ENCODE measurements at regions not wholly inside any gene's neighbourhood (a gene's known extent, or its start where the extent isn't known, plus 50 kb on each side); places are given as distances from the start of the nearest gene placed in this dataset.

DNA sequence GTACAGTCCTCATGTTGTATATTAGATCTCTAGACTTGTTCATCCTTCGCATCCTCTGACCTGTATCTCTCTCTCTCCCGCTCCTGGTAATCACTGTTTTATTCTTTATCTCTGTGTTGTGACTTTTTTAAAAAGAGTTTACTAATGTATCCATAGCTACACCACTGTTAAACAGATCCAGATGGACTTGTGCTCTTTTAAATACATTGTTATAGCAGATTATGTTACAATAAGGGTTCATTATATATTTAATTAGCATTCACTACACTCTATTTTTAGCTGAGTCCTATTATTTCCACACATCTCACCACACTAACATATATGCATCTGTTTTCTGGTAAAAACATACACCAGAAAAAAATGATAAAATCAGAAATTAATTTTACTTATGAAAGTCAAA is 90.5 kb downstream of the RBM43 start:
- intact Hi-C loops (cut with DNase I; ENCODE audit: low total_unique reads) = no loop called here
- Histone ChIP-seq H3K27ac (no peak overlapping the region), H3K27me3 (no peaks in the 10 kb centered on the region), H3K9me3 (no peaks in the 10 kb centered on the region), H3K4me3 (no peak overlapping the region), H3K4me1 (no peaks in the 10 kb centered on the region), H3K36me3 (no peaks in the 10 kb centered on the region)
- DNase-seq = no peak
- TF ChIP-seq, protein P1, sequence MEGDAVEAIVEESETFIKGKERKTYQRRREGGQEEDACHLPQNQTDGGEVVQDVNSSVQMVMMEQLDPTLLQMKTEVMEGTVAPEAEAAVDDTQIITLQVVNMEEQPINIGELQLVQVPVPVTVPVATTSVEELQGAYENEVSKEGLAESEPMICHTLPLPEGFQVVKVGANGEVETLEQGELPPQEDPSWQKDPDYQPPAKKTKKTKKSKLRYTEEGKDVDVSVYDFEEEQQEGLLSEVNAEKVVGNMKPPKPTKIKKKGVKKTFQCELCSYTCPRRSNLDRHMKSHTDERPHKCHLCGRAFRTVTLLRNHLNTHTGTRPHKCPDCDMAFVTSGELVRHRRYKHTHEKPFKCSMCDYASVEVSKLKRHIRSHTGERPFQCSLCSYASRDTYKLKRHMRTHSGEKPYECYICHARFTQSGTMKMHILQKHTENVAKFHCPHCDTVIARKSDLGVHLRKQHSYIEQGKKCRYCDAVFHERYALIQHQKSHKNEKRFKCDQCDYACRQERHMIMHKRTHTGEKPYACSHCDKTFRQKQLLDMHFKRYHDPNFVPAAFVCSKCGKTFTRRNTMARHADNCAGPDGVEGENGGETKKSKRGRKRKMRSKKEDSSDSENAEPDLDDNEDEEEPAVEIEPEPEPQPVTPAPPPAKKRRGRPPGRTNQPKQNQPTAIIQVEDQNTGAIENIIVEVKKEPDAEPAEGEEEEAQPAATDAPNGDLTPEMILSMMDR (IDR thresholded peaks at IDR 0.05) = no peak
- TF ChIP-seq POLR2A (IDR thresholded peaks at IDR 0.05) = no peak

DNA sequence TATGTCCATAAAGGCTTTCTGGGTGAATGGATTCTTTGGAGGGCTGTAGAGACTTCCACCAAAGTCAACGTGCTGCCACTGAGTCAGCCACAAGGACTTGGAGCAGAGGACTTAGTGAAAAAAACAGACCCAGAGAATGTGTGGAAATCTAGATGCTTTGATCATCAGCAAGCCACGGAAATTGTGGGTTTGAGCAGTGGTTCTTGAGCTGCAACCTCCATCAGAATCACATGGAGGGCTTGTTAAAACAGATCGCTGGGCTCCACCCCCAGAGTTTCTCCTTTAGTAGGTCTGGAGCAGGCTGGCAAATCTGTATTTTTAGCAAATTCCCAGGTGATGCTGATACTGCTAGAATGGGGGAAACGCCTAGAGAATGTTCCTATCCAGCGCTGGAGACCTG is 95.3 kb downstream of the RBM43 start:
- Histone ChIP-seq H3K36me3 (no peaks in the 10 kb centered on the region), H3K4me1 (no peaks in the 10 kb centered on the region), H3K9me3 (no peaks in the 10 kb centered on the region), H3K27ac (no peak overlapping the region), H3K27me3 (no peaks in the 10 kb centered on the region), H3K4me3 (no peak overlapping the region)
- no peak for TF ChIP-seq POLR2A (IDR thresholded peaks at IDR 0.05)
- TF ChIP-seq, protein P1 (IDR thresholded peaks at IDR 0.05) = no peak
- intact Hi-C loops (cut with DNase I; ENCODE audit: low total_unique reads) = no loop called here
- no peak for DNase-seq

DNA sequence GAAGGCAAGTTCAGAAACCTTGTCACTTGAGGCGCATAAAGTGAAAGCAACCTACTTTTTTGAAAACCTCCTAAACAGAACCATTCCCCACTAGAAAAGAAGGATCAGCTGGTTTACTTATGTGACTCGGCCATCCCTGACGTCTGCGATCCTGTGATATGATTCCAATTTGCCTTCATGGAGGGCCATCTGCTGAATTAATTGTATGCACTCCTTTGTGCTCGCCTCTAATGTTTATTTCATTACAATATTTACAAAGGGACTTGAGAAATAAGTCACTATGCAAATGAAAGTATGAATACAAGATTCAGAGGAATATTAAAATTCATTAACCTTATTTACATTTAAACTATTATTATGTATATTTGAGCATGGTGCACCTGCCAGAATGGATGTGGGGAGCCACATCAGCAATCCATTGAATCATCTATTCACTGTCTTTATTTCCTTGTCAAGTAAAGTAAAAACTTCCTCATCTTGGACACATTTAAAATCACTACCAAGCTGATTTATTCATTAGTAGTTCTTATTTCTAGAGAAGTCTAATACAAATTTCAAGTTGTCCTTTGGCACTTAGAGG is 96.5 kb downstream of the RBM43 start:
- DNase-seq = no peak
- Histone ChIP-seq H3K4me3 (no peak overlapping the region), H3K36me3 (no peaks in the 10 kb centered on the region), H3K4me1 (no peaks in the 10 kb centered on the region), H3K9me3 (no peaks in the 10 kb centered on the region), H3K27me3 (no peaks in the 10 kb centered on the region), H3K27ac (no peak overlapping the region)
- intact Hi-C loops (cut with DNase I; ENCODE audit: low total_unique reads) = no loop called here
- TF ChIP-seq POLR2A (IDR thresholded peaks at IDR 0.05) = no peak
- TF ChIP-seq, protein P1 (IDR thresholded peaks at IDR 0.05) = no peak

DNA sequence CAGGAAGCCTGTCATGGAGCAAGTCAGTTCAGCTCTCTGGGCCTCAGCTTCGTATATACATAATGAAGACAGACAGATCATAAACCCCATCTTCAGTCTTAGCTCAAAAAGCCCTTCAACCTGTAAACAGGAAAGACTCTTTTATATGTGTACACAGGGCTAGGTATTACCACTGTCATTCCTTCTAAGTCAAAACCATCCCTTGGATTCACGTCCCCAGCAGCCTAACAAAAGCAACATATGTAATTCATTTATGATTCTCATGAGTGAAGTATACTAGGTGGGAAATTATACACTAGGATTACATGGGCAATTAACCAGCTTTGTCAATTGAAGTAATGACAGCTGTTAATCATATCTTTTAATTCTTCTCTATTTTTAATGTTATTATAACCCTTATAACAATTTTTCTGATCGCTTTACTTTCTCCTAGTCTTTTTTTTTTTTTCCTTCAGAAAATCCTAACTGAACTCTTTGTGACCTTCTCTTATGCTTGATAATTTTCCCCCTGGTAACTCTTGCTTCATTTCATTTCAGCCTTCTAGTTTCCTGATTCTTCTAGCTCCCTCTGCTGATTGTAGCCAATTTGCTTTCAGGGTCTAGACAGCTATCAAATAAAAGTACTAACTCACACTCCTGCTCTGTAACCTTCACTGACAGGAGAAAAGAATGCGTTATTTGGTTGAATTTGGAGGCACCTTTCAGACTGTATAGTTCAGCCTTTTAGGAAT is 99.7 kb downstream of the RBM43 start:
- H3K36me3 ChIP-seq = no peaks in the 10 kb centered on the region
- no peaks in the 10 kb centered on the region for H3K27me3 ChIP-seq
- no peak for DNase-seq
- TF ChIP-seq, protein P1 (IDR thresholded peaks at IDR 0.05) = no peak
- no peak for TF ChIP-seq POLR2A (IDR thresholded peaks at IDR 0.05)
- intact Hi-C loops (cut with DNase I; ENCODE audit: low total_unique reads) = no loop called here
- no peaks in the 10 kb centered on the region for H3K9me3 ChIP-seq
- no peaks in the 10 kb centered on the region for H3K4me1 ChIP-seq
- H3K27ac ChIP-seq = no peak overlapping the region
- no peak overlapping the region for H3K4me3 ChIP-seq

DNA sequence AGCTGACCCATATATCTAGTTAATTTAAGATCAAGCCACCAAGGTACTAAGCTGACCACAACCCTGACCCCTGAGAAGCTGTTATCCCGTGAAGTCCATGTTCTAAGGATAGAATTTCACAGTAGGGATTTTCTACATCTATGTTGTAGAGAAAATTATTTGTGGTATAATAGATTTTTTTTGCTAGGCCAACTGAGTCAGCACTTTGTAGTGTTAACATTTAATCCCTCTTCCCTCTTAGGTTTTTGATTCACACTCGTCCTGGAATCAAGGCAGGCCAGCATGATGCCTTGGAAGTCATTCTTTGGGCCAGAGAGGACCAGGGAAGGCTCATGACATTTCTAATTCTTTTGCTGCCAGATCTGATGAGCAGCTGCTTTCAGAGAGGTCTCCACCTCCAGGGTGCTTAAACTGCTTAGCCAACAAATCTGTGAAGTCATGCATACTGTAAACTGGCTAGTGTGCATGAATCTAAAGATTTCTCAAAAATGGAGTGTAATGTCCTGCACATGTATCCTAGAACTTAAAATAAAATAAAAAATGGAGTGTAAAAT is 102.5 kb downstream of the RBM43 start:
- intact Hi-C loops (cut with DNase I; ENCODE audit: low total_unique reads) = no loop called here
- Histone ChIP-seq H3K27me3 (no peaks in the 10 kb centered on the region), H3K36me3 (no peaks in the 10 kb centered on the region), H3K4me3 (no peak overlapping the region), H3K9me3 (no peaks in the 10 kb centered on the region), H3K27ac (no peak overlapping the region), H3K4me1 (no peaks in the 10 kb centered on the region)
- TF ChIP-seq, protein P1 (IDR thresholded peaks at IDR 0.05) = no peak
- TF ChIP-seq POLR2A (IDR thresholded peaks at IDR 0.05) = no peak
- DNase-seq = no peak
